ENCODE measurements at regions not wholly inside any gene's neighbourhood (a gene's known extent, or its start where the extent isn't known, plus 50 kb on each side); places are given as distances from the start of the nearest gene placed in this dataset.

GRCh38 chr13:47459512-47459911 lies 541.6 kb downstream of the SUCLA2 start:
- no peak overlapping the region for H3K4me3 ChIP-seq (ENCODE audit: low read depth, low read length)
- TF ChIP-seq ELK4 (IDR thresholded peaks at IDR 0.05; ENCODE audit: borderline replicate concordance, low read depth, low read length) (no peak), ZNF747 (tag by site-specific recombination; IDR thresholded peaks at IDR 0.05) (no peak), ZNF423 (tag by site-specific recombination; IDR thresholded peaks at IDR 0.05) (no peak)
- ChIA-PET CTCF (interaction anchor here (0.6 to 1.2 kb wide), 3 partner anchors 12 to 486 kb away, joined by 3 to 6 read pairs (median 4); no protein-coding TSS in a partner anchor), POLR2A (no interaction called here)
- H3K27ac ChIP-seq (ENCODE audit: extremely low read depth, low read depth, low read length): no peak overlapping the region
- H3K4me1 ChIP-seq (ENCODE audit: control insufficient read depth, insufficient read depth, low read length): no peaks in the 10 kb centered on the region
- no peaks in the 10 kb centered on the region for H3K9me3 ChIP-seq (ENCODE audit: control insufficient read depth, insufficient read depth, low read depth, low read length)
- H3K36me3 ChIP-seq (ENCODE audit: control insufficient read depth in 2 of 2, insufficient read depth in 1 of 2, low read length in 2 of 2): no peaks in the 10 kb centered on the region

GRCh38 chr13:47457626-47458025 lies 543.4 kb downstream of the SUCLA2 start:
- CTCF ChIA-PET: no interaction called here
- TF ChIP-seq SP7 (tag by site-specific recombination; IDR thresholded peaks at IDR 0.05): no peak
- no peak for TF ChIP-seq ZNF624 (tag by site-specific recombination; IDR thresholded peaks at IDR 0.05)
- no peak for TF ChIP-seq ZNF221 (tag by site-specific recombination; IDR thresholded peaks at IDR 0.05; ENCODE audit: borderline replicate concordance)
- TF ChIP-seq HOXD13 (CRISPR knock-in tag; IDR thresholded peaks at IDR 0.05; ENCODE audit: borderline replicate concordance): no peak
- no peak for TF ChIP-seq ZNF112 (tag by site-specific recombination; IDR thresholded peaks at IDR 0.05)
- no peak for TF ChIP-seq ZNF843 (tag by site-specific recombination; IDR thresholded peaks at IDR 0.05)
- no peak for TF ChIP-seq PBX3 (CRISPR knock-in tag; IDR thresholded peaks at IDR 0.05)
- TF ChIP-seq GLI4 (tag by site-specific recombination; IDR thresholded peaks at IDR 0.05): no peak
- TF ChIP-seq ZNF26 (tag by site-specific recombination; IDR thresholded peaks at IDR 0.05): no peak
- no peak for TF ChIP-seq AEBP2 (tag by site-specific recombination; IDR thresholded peaks at IDR 0.05; ENCODE audit: borderline replicate concordance)
- TF ChIP-seq ZNF707 (tag by site-specific recombination; IDR thresholded peaks at IDR 0.05): no peak
- Histone ChIP-seq H3K27ac (ENCODE audit: extremely low read depth, low read depth, low read length) (no peak overlapping the region), H3K9me3 (ENCODE audit: control insufficient read depth, insufficient read depth, low read depth, low read length) (no peaks in the 10 kb centered on the region), H3K4me3 (ENCODE audit: low read depth, low read length) (no peak overlapping the region), H3K4me1 (ENCODE audit: control insufficient read depth, insufficient read depth, low read length) (no peaks in the 10 kb centered on the region), H3K36me3 (ENCODE audit: control insufficient read depth in 2 of 2, insufficient read depth in 1 of 2, low read length in 2 of 2) (no peaks in the 10 kb centered on the region)
- POLR2A ChIA-PET: no interaction called here

GRCh38 chr13:47455626-47456025 lies 545.4 kb downstream of the SUCLA2 start:
- no peak overlapping the region for H3K27ac ChIP-seq (ENCODE audit: extremely low read depth, low read depth, low read length)
- CTCF ChIA-PET: interaction anchor here (0.6 kb wide), 1 partner anchor 9 kb away, joined by 3 read pairs; no protein-coding TSS in a partner anchor
- no peak for TF ChIP-seq ZNF596 (tag by site-specific recombination; IDR thresholded peaks at IDR 0.05)
- no peak for TF ChIP-seq ZNF571 (tag by site-specific recombination; IDR thresholded peaks at IDR 0.05)
- TF ChIP-seq HOXD13 (CRISPR knock-in tag; IDR thresholded peaks at IDR 0.05; ENCODE audit: borderline replicate concordance): no peak
- TF ChIP-seq ZBTB48 (tag by site-specific recombination; IDR thresholded peaks at IDR 0.05): no peak
- no peak for TF ChIP-seq ZNF138 (tag by site-specific recombination; IDR thresholded peaks at IDR 0.05; ENCODE audit: borderline replicate concordance)
- no peak for TF ChIP-seq ZBTB20 (tag by site-specific recombination; IDR thresholded peaks at IDR 0.05)
- TF ChIP-seq ZNF112 (tag by site-specific recombination; IDR thresholded peaks at IDR 0.05): no peak
- no peak for TF ChIP-seq ZXDB (tag by site-specific recombination; IDR thresholded peaks at IDR 0.05)
- TF ChIP-seq ZNF768 (tag by site-specific recombination; IDR thresholded peaks at IDR 0.05): no peak
- TF ChIP-seq KLF1 (tag by site-specific recombination; IDR thresholded peaks at IDR 0.05): no peak
- no peak for TF ChIP-seq ZNF211 (tag by site-specific recombination; IDR thresholded peaks at IDR 0.05; ENCODE audit: low read depth)
- no peak for TF ChIP-seq ZNF174 (tag by site-specific recombination; IDR thresholded peaks at IDR 0.05)
- TF ChIP-seq GFI1B (tag by site-specific recombination; IDR thresholded peaks at IDR 0.05): no peak
- no peak for TF ChIP-seq SP3 (tag by site-specific recombination; IDR thresholded peaks at IDR 0.05)
- TF ChIP-seq ZNF404 (tag by site-specific recombination; IDR thresholded peaks at IDR 0.05): no peak
- TF ChIP-seq ZFP3 (tag by site-specific recombination; IDR thresholded peaks at IDR 0.05; ENCODE audit: low read depth): no peak
- H3K36me3 ChIP-seq (ENCODE audit: control insufficient read depth in 2 of 2, insufficient read depth in 1 of 2, low read length in 2 of 2): no peaks in the 10 kb centered on the region
- POLR2A ChIA-PET: no interaction called here
- no peak overlapping the region for H3K4me3 ChIP-seq (ENCODE audit: low read depth, low read length)
- H3K9me3 ChIP-seq (ENCODE audit: control insufficient read depth, insufficient read depth, low read depth, low read length): no peaks in the 10 kb centered on the region
- H3K4me1 ChIP-seq (ENCODE audit: control insufficient read depth, insufficient read depth, low read length): no peaks in the 10 kb centered on the region
